ENCODE measurements at regions not wholly inside any gene's neighbourhood (a gene's known extent, or its start where the extent isn't known, plus 50 kb on each side); places are given as distances from the start of the nearest gene placed in this dataset.

DNA sequence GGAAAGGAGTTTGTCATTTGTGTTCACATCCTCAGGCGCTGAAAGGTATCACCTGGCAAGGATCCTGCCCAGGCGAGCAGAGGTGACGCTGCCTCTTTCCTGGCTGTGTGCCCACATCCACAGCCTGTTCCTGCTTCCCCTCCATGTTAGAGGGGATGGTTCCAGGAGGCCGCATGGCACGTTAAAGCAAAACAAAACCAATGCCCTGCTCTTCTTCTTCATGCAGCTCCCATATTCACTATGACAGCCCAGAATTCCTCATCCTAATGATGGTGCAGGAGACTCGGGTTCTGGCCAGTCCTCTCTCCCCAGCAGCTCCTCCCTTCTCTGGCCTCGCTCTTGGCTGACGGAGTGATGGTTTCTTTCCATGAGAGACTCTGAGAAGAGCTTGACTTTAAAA is 678.5 kb upstream of the ANKRD30A start:
- Histone ChIP-seq H3K4me3 (no peak overlapping the region), H3K36me3 (no peaks in the 10 kb centered on the region), H3K27ac (no peak overlapping the region), H3K9me3 (no peaks in the 10 kb centered on the region), H3K27me3 (no peaks in the 10 kb centered on the region), H3K4me1 (no peaks in the 10 kb centered on the region)
- DNase-seq (ENCODE audit: low spot score in 2 of 2), result no peak
- WGBS, result 38% methylated on average over 8 of the region's 8 CpGs
- TF ChIP-seq POLR2A (IDR thresholded peaks at IDR 0.05) (no peak), POLR2AphosphoS5 (IDR thresholded peaks at IDR 0.05) (no peak), EP300 (IDR thresholded peaks at IDR 0.05) (no peak)
- TF ChIP-seq, protein P1, sequence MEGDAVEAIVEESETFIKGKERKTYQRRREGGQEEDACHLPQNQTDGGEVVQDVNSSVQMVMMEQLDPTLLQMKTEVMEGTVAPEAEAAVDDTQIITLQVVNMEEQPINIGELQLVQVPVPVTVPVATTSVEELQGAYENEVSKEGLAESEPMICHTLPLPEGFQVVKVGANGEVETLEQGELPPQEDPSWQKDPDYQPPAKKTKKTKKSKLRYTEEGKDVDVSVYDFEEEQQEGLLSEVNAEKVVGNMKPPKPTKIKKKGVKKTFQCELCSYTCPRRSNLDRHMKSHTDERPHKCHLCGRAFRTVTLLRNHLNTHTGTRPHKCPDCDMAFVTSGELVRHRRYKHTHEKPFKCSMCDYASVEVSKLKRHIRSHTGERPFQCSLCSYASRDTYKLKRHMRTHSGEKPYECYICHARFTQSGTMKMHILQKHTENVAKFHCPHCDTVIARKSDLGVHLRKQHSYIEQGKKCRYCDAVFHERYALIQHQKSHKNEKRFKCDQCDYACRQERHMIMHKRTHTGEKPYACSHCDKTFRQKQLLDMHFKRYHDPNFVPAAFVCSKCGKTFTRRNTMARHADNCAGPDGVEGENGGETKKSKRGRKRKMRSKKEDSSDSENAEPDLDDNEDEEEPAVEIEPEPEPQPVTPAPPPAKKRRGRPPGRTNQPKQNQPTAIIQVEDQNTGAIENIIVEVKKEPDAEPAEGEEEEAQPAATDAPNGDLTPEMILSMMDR (IDR thresholded peaks at IDR 0.05), result no peak

DNA sequence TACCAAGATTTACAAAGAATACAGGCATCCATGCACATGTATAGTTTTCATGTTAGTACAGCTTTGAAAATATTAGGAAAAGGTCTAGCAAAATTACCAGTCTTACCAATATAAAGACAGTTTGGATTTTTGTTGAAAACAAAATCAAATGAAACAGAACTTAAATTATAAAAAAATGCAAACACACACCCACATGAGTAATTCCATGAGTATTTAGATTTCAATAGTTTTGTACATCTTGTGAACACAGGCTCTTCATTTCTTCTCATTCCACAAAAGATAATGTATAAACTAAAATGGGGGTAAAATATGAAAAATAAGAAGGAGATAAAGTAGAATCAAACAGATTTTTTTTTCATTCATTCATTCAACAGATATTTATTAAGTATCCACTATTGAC is 682.2 kb upstream of the ANKRD30A start:
- Histone ChIP-seq H3K27me3 (no peaks in the 10 kb centered on the region), H3K4me1 (no peaks in the 10 kb centered on the region), H3K27ac (no peak overlapping the region), H3K36me3 (no peaks in the 10 kb centered on the region), H3K9me3 (no peaks in the 10 kb centered on the region), H3K4me3 (no peak overlapping the region)
- TF ChIP-seq, protein P1 (IDR thresholded peaks at IDR 0.05), result no peak
- TF ChIP-seq EP300 (IDR thresholded peaks at IDR 0.05), result no peak
- DNase-seq (ENCODE audit: low spot score in 2 of 2), result no peak

DNA sequence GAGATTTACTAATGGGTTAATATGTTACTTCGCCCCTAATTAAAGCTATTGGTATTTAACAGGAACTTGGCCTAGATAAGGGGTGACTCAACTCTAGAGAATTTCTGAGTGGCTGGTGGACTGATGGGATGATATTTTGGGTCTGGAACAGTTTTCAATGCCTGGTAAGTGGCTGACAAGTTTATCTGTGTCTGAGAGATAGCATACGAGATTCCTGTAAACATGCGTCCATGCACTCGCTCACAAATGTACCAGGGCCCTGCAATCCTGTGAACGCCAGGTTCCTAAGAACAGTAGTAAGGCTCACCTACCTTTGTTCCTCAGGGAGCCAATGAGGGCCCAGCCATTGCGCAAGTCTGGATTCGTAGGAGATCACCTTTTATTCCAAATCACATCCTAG is 683.8 kb upstream of the ANKRD30A start:
- 70% methylated on average over 7 of the region's 7 CpGs for WGBS

DNA sequence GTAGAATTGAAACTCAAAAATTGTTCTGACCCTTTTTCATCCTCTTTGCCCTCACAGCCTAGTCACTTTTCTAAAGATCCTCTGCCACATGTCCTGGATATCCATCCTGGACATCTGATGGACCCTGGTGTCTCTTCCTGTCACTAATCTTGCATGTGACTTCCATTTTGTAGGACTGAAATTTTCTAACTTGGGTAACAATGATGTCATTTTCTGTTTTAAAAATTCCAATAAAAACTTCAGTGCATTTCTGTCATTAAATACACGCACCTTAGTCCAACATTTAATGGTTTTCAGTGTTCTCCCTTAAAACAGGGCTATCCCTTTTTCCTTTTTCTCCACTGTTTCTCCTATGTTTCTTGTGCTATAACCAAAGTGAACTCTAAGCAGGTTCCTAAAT is 684.9 kb upstream of the ANKRD30A start:
- Histone ChIP-seq H3K4me1 (no peaks in the 10 kb centered on the region), H3K27me3 (no peaks in the 10 kb centered on the region), H3K9me3 (no peaks in the 10 kb centered on the region), H3K36me3 (no peaks in the 10 kb centered on the region), H3K27ac (no peak overlapping the region), H3K4me3 (no peak overlapping the region)
- TF ChIP-seq POLR2A (IDR thresholded peaks at IDR 0.05) (no peak), EP300 (IDR thresholded peaks at IDR 0.05) (no peak), POLR2AphosphoS5 (IDR thresholded peaks at IDR 0.05) (no peak)
- TF ChIP-seq, protein P1 (IDR thresholded peaks at IDR 0.05), result no peak
- DNase-seq (ENCODE audit: low spot score in 2 of 2), result no peak
- WGBS, result 90% methylated on average over 1 of the region's 1 CpG

More for the DNA sequence above, 683.8 kb upstream of the ANKRD30A start:
- H3K27me3 ChIP-seq, result no peaks in the 10 kb centered on the region
- DNase-seq (ENCODE audit: low spot score in 2 of 2), result no peak
- TF ChIP-seq POLR2AphosphoS5 (IDR thresholded peaks at IDR 0.05) (no peak), EP300 (IDR thresholded peaks at IDR 0.05) (no peak), POLR2A (IDR thresholded peaks at IDR 0.05) (no peak)
- TF ChIP-seq, protein P1 (IDR thresholded peaks at IDR 0.05), result no peak
- no peaks in the 10 kb centered on the region for H3K36me3 ChIP-seq
- no peaks in the 10 kb centered on the region for H3K9me3 ChIP-seq
- H3K27ac ChIP-seq, result no peak overlapping the region
- H3K4me3 ChIP-seq, result no peak overlapping the region
- no peaks in the 10 kb centered on the region for H3K4me1 ChIP-seq

GRCh38 chr10:36437367-36437766 is 688.0 kb upstream of the ANKRD30A start:
- no peaks in the 10 kb centered on the region for H3K36me3 ChIP-seq
- no peak overlapping the region for H3K4me3 ChIP-seq
- 68% methylated on average over 3 of the region's 3 CpGs for WGBS
- no peaks in the 10 kb centered on the region for H3K27me3 ChIP-seq
- no peaks in the 10 kb centered on the region for H3K9me3 ChIP-seq
- no peak overlapping the region for H3K27ac ChIP-seq
- no peaks in the 10 kb centered on the region for H3K4me1 ChIP-seq
- TF ChIP-seq EP300 (IDR thresholded peaks at IDR 0.05) (no peak), POLR2AphosphoS5 (IDR thresholded peaks at IDR 0.05) (no peak), POLR2A (IDR thresholded peaks at IDR 0.05) (no peak)
- TF ChIP-seq, protein P1 (IDR thresholded peaks at IDR 0.05), result no peak
- no peak for DNase-seq (ENCODE audit: low spot score in 2 of 2)
